Hepatocyte (in vitro differentiated cells): ENCODE measurements at regions not wholly inside any gene's neighbourhood (a gene's known extent, or its start where the extent isn't known, plus 50 kb on each side); places are given as distances from the start of the nearest gene placed in this dataset.

ENCODE experiments used
- DNase-seq: peaks from one replicate; pipeline ENCODE4 v3.0.0-alpha.2; 2016; ENCODE audit warnings: low spot score
- H2AFZ ChIP-seq: fragments of 200-600 bp; sonication (generic); 2 replicates; pipeline ENCODE4 v1.6.0; 2016; ENCODE audit warnings: antibody characterized with exemption, mild to moderate bottlenecking
- H3K27ac ChIP-seq: fragments of 200-600 bp; sonication (generic); 2 replicates; pipeline ENCODE4 v1.5.1; 2016; ENCODE audit warnings: mild to moderate bottlenecking
- H3K27me3 ChIP-seq: fragments of 200-600 bp; sonication (generic); 2 replicates; pipeline ENCODE4 v1.6.1; 2016
- H3K36me3 ChIP-seq: fragments of 200-600 bp; sonication (generic); replicated peaks from 2 replicates; pipeline ENCODE4 v1.5.1; 2016; ENCODE audit warnings: low read depth; ENCODE audit not compliant: insufficient read depth
- H3K4me1 ChIP-seq: fragments of 200-600 bp; sonication (generic); 2 replicates; pipeline ENCODE4 v1.5.1; 2016; ENCODE audit warnings: mild to moderate bottlenecking, moderate library complexity; ENCODE audit not compliant: insufficient read depth
- H3K4me2 ChIP-seq: fragments of 200-600 bp; sonication (generic); 2 replicates; pipeline ENCODE4 v1.6.0; 2016
- H3K4me3 ChIP-seq: fragments of 200-600 bp; sonication (generic); 2 replicates; pipeline ENCODE4 v1.5.1; 2016; ENCODE audit warnings: mild to moderate bottlenecking
- H3K79me2 ChIP-seq: fragments of 200-600 bp; sonication (generic); 2 replicates; pipeline ENCODE4 v1.6.0; 2017; ENCODE audit warnings: mild to moderate bottlenecking
- H3K9me2 ChIP-seq: fragments of 200-600 bp; sonication (generic); replicated peaks from 2 replicates; pipeline ENCODE4 v1.6.0; 2017; ENCODE audit warnings: mild to moderate bottlenecking; ENCODE audit not compliant: insufficient read depth
- H3K9me3 ChIP-seq: fragments of 200-600 bp; sonication (generic); 2 replicates; pipeline ENCODE4 v1.5.1; 2016; ENCODE audit warnings: low read depth, mild to moderate bottlenecking
- H4K20me1 ChIP-seq: fragments of 200-600 bp; sonication (generic); 2 replicates; pipeline ENCODE4 v1.6.0; 2016; ENCODE audit warnings: mild to moderate bottlenecking; ENCODE audit not compliant: insufficient read depth, poor library complexity, severe bottlenecking
- EZH2 ChIP-seq: fragments of 200-600 bp; sonication (generic); IDR thresholded peaks from 2 replicates; pipeline ENCODE4 v1.6.1; 2016; ENCODE audit warnings: antibody characterized with exemption, mild to moderate bottlenecking, borderline replicate concordance
- EZH2phosphoT487 ChIP-seq: fragments of 200-600 bp; sonication (generic); IDR thresholded peaks from one replicate; pipeline ENCODE4 v1.6.1; 2018; ENCODE audit warnings: antibody characterized with exemption, mild to moderate bottlenecking, low read depth, moderate library complexity; ENCODE audit not compliant: unreplicated experiment, severe bottlenecking
- WGBS: methylation state at CpG from one replicate; pipeline ENCODE4 v1.1.6; 2016; ENCODE audit warnings: low lambda C conversion rate; ENCODE audit errors: missing lambda C conversion rate; 5-methylcytosine and 5-hydroxymethylcytosine counted together
- TF ChIP-seq, protein P1 (sequence below): fragments of 200-600 bp; sonication (generic); IDR thresholded peaks from 2 replicates; pipeline ENCODE4 v1.5.1; 2016; ENCODE audit warnings: antibody characterized with exemption, mild to moderate bottlenecking; ENCODE audit not compliant: poor library complexity

DNA sequence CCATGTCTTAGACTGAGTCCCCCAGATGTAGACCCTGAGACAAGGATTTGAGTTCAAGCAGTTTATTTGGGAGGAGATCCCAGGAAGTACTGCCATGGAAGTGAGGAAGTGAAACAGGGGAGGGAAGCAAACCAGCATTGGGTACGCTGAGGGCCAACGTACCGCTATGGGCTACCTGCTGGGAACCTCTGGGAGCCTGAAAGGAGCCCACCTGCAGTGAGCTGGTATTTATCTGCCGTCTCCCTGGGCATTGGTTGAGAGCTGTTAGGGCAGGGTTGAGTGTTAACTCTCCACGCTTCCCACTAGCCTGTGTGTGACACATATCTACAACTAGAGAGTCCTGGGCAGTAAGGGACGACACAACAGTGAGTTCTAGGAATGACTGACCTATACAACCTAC lies 131.6 kb upstream of the SLC24A2 start:
- H3K27ac ChIP-seq, result no peak overlapping the region
- DNase-seq, result no peak
- H3K9me2 ChIP-seq, result no peaks in the 10 kb centered on the region
- H3K36me3 ChIP-seq, result no peaks in the 10 kb centered on the region
- TF ChIP-seq EZH2 (no peak), EZH2phosphoT487 (no peak)
- TF ChIP-seq, protein P1, sequence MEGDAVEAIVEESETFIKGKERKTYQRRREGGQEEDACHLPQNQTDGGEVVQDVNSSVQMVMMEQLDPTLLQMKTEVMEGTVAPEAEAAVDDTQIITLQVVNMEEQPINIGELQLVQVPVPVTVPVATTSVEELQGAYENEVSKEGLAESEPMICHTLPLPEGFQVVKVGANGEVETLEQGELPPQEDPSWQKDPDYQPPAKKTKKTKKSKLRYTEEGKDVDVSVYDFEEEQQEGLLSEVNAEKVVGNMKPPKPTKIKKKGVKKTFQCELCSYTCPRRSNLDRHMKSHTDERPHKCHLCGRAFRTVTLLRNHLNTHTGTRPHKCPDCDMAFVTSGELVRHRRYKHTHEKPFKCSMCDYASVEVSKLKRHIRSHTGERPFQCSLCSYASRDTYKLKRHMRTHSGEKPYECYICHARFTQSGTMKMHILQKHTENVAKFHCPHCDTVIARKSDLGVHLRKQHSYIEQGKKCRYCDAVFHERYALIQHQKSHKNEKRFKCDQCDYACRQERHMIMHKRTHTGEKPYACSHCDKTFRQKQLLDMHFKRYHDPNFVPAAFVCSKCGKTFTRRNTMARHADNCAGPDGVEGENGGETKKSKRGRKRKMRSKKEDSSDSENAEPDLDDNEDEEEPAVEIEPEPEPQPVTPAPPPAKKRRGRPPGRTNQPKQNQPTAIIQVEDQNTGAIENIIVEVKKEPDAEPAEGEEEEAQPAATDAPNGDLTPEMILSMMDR, result no peak
- no peaks in the 10 kb centered on the region for H3K9me3 ChIP-seq
- no peak overlapping the region for H2AFZ ChIP-seq
- H3K4me3 ChIP-seq, result no peak overlapping the region
- 89% methylated on average over 6 of the region's 6 CpGs for WGBS
- no peaks in the 10 kb centered on the region for H4K20me1 ChIP-seq
- H3K27me3 ChIP-seq, result no peaks in the 10 kb centered on the region
- H3K4me2 ChIP-seq, result no peak overlapping the region
- H3K79me2 ChIP-seq, result no peaks in the 10 kb centered on the region
- no peaks in the 10 kb centered on the region for H3K4me1 ChIP-seq

DNA sequence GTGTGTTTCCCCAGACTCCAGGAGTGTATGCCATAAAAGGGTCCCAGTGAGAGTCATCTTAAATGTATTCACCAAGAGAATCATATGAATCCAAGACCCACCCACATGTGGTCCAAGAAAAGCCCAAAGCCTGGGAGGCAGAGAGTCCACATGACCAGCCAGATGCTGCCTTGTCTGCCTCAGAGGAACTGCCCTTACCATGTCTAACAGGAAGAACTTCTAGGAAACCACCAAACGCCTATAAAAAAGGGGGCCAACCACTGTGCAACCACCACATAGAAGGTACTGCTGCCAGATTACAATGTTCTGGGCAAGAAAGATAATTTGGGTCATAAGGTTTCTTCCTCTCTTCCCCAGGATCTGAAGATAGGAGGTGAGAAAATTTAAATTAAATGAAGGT lies 129.8 kb upstream of the SLC24A2 start:
- Histone ChIP-seq H3K9me2 (no peaks in the 10 kb centered on the region), H3K4me1 (no peaks in the 10 kb centered on the region), H3K9me3 (no peaks in the 10 kb centered on the region), H2AFZ (no peak overlapping the region), H3K36me3 (no peaks in the 10 kb centered on the region), H3K79me2 (no peaks in the 10 kb centered on the region), H3K27ac (no peak overlapping the region), H3K4me3 (no peak overlapping the region), H4K20me1 (no peaks in the 10 kb centered on the region), H3K4me2 (no peak overlapping the region), H3K27me3 (no peaks in the 10 kb centered on the region)
- DNase-seq, result no peak
- TF ChIP-seq EZH2 (no peak), EZH2phosphoT487 (no peak)
- TF ChIP-seq, protein P1, result no peak
- WGBS, result 69% methylated on average over 1 of the region's 1 CpG

DNA sequence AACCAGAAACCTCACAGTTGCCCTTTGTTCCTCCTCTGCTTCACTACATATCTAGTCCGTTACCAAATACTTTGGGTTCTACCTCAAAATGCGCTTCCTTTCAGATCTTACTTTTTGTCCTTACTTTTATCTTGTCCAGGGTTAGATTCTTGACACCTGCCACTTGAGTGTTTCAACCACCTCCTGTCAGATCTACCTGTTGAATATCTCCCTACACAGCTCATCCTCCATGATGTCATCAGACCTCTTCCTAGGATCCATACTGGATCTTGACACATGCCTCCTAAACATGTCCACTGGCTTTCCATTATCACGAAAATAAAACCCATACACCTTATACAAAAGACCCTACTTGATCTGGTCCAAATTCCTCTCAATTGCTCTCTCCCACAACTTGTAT lies 125.2 kb upstream of the SLC24A2 start:
- TF ChIP-seq EZH2 (no peak), EZH2phosphoT487 (no peak)
- TF ChIP-seq, protein P1, result no peak

GRCh38 chr9:19913151-19913550 lies 124.3 kb upstream of the SLC24A2 start:
- Histone ChIP-seq H3K27ac (no peak overlapping the region), H3K36me3 (no peaks in the 10 kb centered on the region), H3K9me2 (no peaks in the 10 kb centered on the region), H3K4me3 (no peak overlapping the region), H3K79me2 (no peaks in the 10 kb centered on the region), H4K20me1 (no peaks in the 10 kb centered on the region), H3K27me3 (no peaks in the 10 kb centered on the region), H3K4me1 (no peaks in the 10 kb centered on the region), H3K4me2 (no peak overlapping the region), H3K9me3 (no peaks in the 10 kb centered on the region), H2AFZ (no peak overlapping the region)
- no peak for DNase-seq
- TF ChIP-seq, protein P1, result no peak
- TF ChIP-seq EZH2phosphoT487 (no peak), EZH2 (no peak)
- WGBS, result 50% methylated on average over 1 of the region's 1 CpG

More for the DNA sequence above, 125.2 kb upstream of the SLC24A2 start:
- H3K36me3 ChIP-seq, result no peaks in the 10 kb centered on the region
- no peaks in the 10 kb centered on the region for H3K4me1 ChIP-seq
- H4K20me1 ChIP-seq, result no peaks in the 10 kb centered on the region
- no peak overlapping the region for H3K27ac ChIP-seq
- H3K9me3 ChIP-seq, result no peaks in the 10 kb centered on the region
- DNase-seq, result no peak
- no peak overlapping the region for H3K4me2 ChIP-seq
- H3K9me2 ChIP-seq, result no peaks in the 10 kb centered on the region
- H3K4me3 ChIP-seq, result no peak overlapping the region
- no peaks in the 10 kb centered on the region for H3K27me3 ChIP-seq
- H2AFZ ChIP-seq, result no peak overlapping the region
- no peaks in the 10 kb centered on the region for H3K79me2 ChIP-seq
- WGBS, result 91% methylated on average over 3 of the region's 3 CpGs
